MM.1S (cell line): ENCODE measurements at regions not wholly inside any gene's neighbourhood (a gene's known extent, or its start where the extent isn't known, plus 50 kb on each side); places are given as distances from the start of the nearest gene placed in this dataset.

ENCODE experiments used
- DNase-seq: peaks from one replicate; pipeline ENCODE4 v3.0.0-alpha.2; 2015
- H2AFZ ChIP-seq: fragments of 300-600 bp; sonication (generic); 2 replicates; pipeline ENCODE4 v1.6.0; 2016; ENCODE audit warnings: antibody characterized with exemption, low read length
- H3F3A ChIP-seq: fragments of 300-600 bp; sonication (generic); 2 replicates; pipeline ENCODE4 v1.6.1; 2016; ENCODE audit warnings: mild to moderate bottlenecking, antibody characterized with exemption, low read length, moderate library complexity, mixed read lengths; ENCODE audit not compliant: insufficient read depth
- H3K27ac ChIP-seq: fragments of 300-600 bp; sonication (generic); 2 replicates; pipeline ENCODE4 v1.5.1; 2016; ENCODE audit warnings: mild to moderate bottlenecking, low read length
- H3K27me3 ChIP-seq: fragments of 300-600 bp; sonication (generic); replicated peaks from 2 replicates; pipeline ENCODE4 v1.6.0; 2016; ENCODE audit warnings: low read length; ENCODE audit not compliant: insufficient read depth
- H3K36me3 ChIP-seq: fragments of 300-600 bp; sonication (generic); replicated peaks from 2 replicates; pipeline ENCODE4 v1.6.1; 2016; ENCODE audit warnings: mild to moderate bottlenecking, low read length, mixed read lengths; ENCODE audit not compliant: insufficient read depth
- H3K4me1 ChIP-seq: fragments of 300-600 bp; sonication (generic); 2 replicates; pipeline ENCODE4 v1.6.1; 2016; ENCODE audit warnings: low read length, mixed read lengths
- H3K4me2 ChIP-seq: fragments of 300-600 bp; sonication (generic); 2 replicates; pipeline ENCODE4 v1.6.0; 2016; ENCODE audit warnings: low read depth, low read length
- H3K4me3 ChIP-seq: fragments of 300-600 bp; sonication (generic); 2 replicates; pipeline ENCODE4 v1.5.1; 2016; ENCODE audit warnings: low read length, mixed read lengths
- H3K79me2 ChIP-seq: fragments of 300-600 bp; sonication (generic); 2 replicates; pipeline ENCODE4 v1.6.1; 2016; ENCODE audit warnings: mixed run types, low read length, mixed read lengths
- H3K9ac ChIP-seq: fragments of 300-600 bp; sonication (generic); 2 replicates; pipeline ENCODE4 v1.6.1; 2016; ENCODE audit warnings: low read length, mixed read lengths
- H3K9me2 ChIP-seq: fragments of 300-600 bp; sonication (generic); replicated peaks from 2 replicates; pipeline ENCODE4 v1.6.1; 2016; ENCODE audit warnings: mild to moderate bottlenecking, low read length, mixed read lengths; ENCODE audit not compliant: insufficient read depth
- H3K9me3 ChIP-seq: fragments of 300-600 bp; sonication (generic); replicated peaks from 2 replicates; pipeline ENCODE4 v1.6.1; 2016; ENCODE audit warnings: mild to moderate bottlenecking, low read length, mixed read lengths; ENCODE audit not compliant: insufficient read depth
- H4K20me1 ChIP-seq: fragments of 300-600 bp; sonication (generic); 2 replicates; pipeline ENCODE4 v1.6.1; 2016; ENCODE audit warnings: mild to moderate bottlenecking, low read length, moderate library complexity, mixed read lengths; ENCODE audit not compliant: insufficient read depth
- CTCF ChIP-seq: fragments of 300-600 bp; sonication (generic); IDR thresholded peaks from 2 replicates; pipeline ENCODE4 v1.5.1; 2016; ENCODE audit warnings: antibody characterized with exemption, low read length, mixed read lengths
- EZH2 ChIP-seq: fragments of 300-600 bp; sonication (generic); optimal IDR thresholded peaks from 2 replicates; pipeline ENCODE3; 2017; ENCODE audit warnings: low read depth, mild to moderate bottlenecking, antibody characterized with exemption, low read length, mixed read lengths
- EZH2phosphoT487 ChIP-seq: fragments of 300-600 bp; sonication (generic); IDR thresholded peaks from 2 replicates; pipeline ENCODE4 v1.6.1; 2018; ENCODE audit warnings: antibody characterized with exemption, low read length

DNA sequence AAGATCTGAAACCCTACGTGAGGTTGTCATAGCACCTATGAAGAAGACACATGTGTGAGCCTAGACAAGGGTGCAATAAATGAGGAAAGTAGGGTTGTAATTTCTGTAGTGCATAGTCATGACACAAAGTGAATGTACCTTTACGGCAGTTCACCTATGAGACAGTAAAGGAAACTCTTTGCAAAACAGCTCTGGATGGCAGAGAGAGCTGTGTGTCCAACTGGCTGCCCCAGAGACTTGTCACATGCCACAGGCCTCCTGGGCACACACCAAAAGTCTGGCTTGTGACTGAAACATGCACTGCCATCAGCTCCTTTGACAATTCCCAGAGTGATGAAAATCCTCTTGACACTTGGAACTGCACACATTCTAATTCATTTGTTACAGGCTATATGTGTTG lies 90.7 kb upstream of the NAMPT start:
- Histone ChIP-seq H3F3A (no peaks in the 10 kb centered on the region), H3K4me3 (no peak overlapping the region), H3K27me3 (no peaks in the 10 kb centered on the region), H3K4me2 (no peak overlapping the region), H3K4me1 (no peaks in the 10 kb centered on the region), H3K9me3 (no peaks in the 10 kb centered on the region), H3K36me3 (no peaks in the 10 kb centered on the region), H3K9ac (no peak overlapping the region), H3K9me2 (no peaks in the 10 kb centered on the region), H2AFZ (no peak overlapping the region), H3K27ac (no peak overlapping the region), H3K79me2 (no peaks in the 10 kb centered on the region), H4K20me1 (no peaks in the 10 kb centered on the region)
- TF ChIP-seq EZH2phosphoT487 (no peak), EZH2 (no peak), CTCF (no peak)
- no peak for DNase-seq

- H3K9me2 ChIP-seq = no peaks in the 10 kb centered on the region
- TF ChIP-seq CTCF (no peak), EZH2 (no peak), EZH2phosphoT487 (no peak)
- no peak overlapping the region for H2AFZ ChIP-seq
- no peak overlapping the region for H3K9ac ChIP-seq
- H3F3A ChIP-seq = no peaks in the 10 kb centered on the region
- H3K27ac ChIP-seq = no peak overlapping the region
- H3K4me3 ChIP-seq = no peak overlapping the region
- H3K36me3 ChIP-seq = no peaks in the 10 kb centered on the region
- H3K79me2 ChIP-seq = no peaks in the 10 kb centered on the region
- no peak overlapping the region for H3K4me2 ChIP-seq
- H3K27me3 ChIP-seq = no peaks in the 10 kb centered on the region
- H3K4me1 ChIP-seq = no peaks in the 10 kb centered on the region
- H4K20me1 ChIP-seq = no peaks in the 10 kb centered on the region
- no peaks in the 10 kb centered on the region for H3K9me3 ChIP-seq
- no peak for DNase-seq
Observed at GRCh38 chr7:106374437-106374836, 89.7 kb upstream of the NAMPT start.

- no peak overlapping the region for H3K9ac ChIP-seq
- no peaks in the 10 kb centered on the region for H3K4me1 ChIP-seq
- no peaks in the 10 kb centered on the region for H3K36me3 ChIP-seq
- no peaks in the 10 kb centered on the region for H3K9me2 ChIP-seq
- DNase-seq = no peak
- no peaks in the 10 kb centered on the region for H3K27me3 ChIP-seq
- no peaks in the 10 kb centered on the region for H3F3A ChIP-seq
- no peaks in the 10 kb centered on the region for H4K20me1 ChIP-seq
- no peak overlapping the region for H3K4me3 ChIP-seq
- no peak overlapping the region for H2AFZ ChIP-seq
- no peaks in the 10 kb centered on the region for H3K9me3 ChIP-seq
- H3K4me2 ChIP-seq = no peak overlapping the region
- H3K79me2 ChIP-seq = no peaks in the 10 kb centered on the region
- TF ChIP-seq EZH2 (no peak), CTCF (no peak), EZH2phosphoT487 (no peak)
- no peak overlapping the region for H3K27ac ChIP-seq
Observed at GRCh38 chr7:106372595-106373318, 88.0 kb upstream of the NAMPT start.
